Esophagus (tissue), 2 donors: ENCODE measurements at regions not wholly inside any gene's neighbourhood (a gene's known extent, or its start where the extent isn't known, plus 50 kb on each side); places are given as distances from the start of the nearest gene placed in this dataset.
"Not testable (repeated sequence)": the region's sequence is repeated elsewhere in the genome, so short reads cannot be mapped to it uniquely, and the experiment has no call there.

Experiments used
- H3K27ac ChIP-seq, 2 donors: one replicate each; pipeline ENCODE4 v1.5.1; 2013; ENCODE audit warnings: low read depth in 2 of 2, mild to moderate bottlenecking in 2 of 2, inconsistent platforms in 1 of 2, low read length in 1 of 2, moderate library complexity in 1 of 2
- H3K27me3 ChIP-seq, 2 donors: one replicate each; pipeline ENCODE4 v1.6.1; 2013; ENCODE audit warnings: low read length in 2 of 2, control low read depth in 1 of 2, mild to moderate bottlenecking in 1 of 2; ENCODE audit not compliant: insufficient read depth in 2 of 2, control insufficient read depth in 1 of 2
- H3K36me3 ChIP-seq, 2 donors: one replicate each; pipeline ENCODE4 v1.6.1; 2013; ENCODE audit warnings: low read length in 1 of 2; ENCODE audit not compliant: control insufficient read depth in 2 of 2, insufficient read depth in 2 of 2
- H3K4me1 ChIP-seq, 2 donors: one replicate each; pipeline ENCODE4 v1.6.1; 2013; ENCODE audit warnings: low read length in 1 of 2; ENCODE audit not compliant: control insufficient read depth in 2 of 2, insufficient read depth in 2 of 2
- H3K4me3 ChIP-seq, 2 donors: one replicate each; pipeline ENCODE4 v1.5.1; 2013; ENCODE audit warnings: low read length in 2 of 2, mild to moderate bottlenecking in 2 of 2, low read depth in 1 of 2, moderate library complexity in 1 of 2
- H3K9me3 ChIP-seq, 2 donors: one replicate each; pipeline ENCODE4 v1.6.1; 2013; ENCODE audit warnings: mild to moderate bottlenecking in 2 of 2, low read depth in 1 of 2, low read length in 1 of 2, moderate library complexity in 1 of 2; ENCODE audit not compliant: control insufficient read depth in 2 of 2, insufficient read depth in 1 of 2
- WGBS, 2 donors: extraction: QIAGEN DNeasy Blood & Tissue Kit; methylation state at CpG; one replicate each; pipeline ENCODE4 v1.1.7; 2013; 5-methylcytosine and 5-hydroxymethylcytosine counted together
- donor health status: healthy with polysubstance abuse.
- donor health status: Bipolar disorder and iron deficiency.

DNA sequence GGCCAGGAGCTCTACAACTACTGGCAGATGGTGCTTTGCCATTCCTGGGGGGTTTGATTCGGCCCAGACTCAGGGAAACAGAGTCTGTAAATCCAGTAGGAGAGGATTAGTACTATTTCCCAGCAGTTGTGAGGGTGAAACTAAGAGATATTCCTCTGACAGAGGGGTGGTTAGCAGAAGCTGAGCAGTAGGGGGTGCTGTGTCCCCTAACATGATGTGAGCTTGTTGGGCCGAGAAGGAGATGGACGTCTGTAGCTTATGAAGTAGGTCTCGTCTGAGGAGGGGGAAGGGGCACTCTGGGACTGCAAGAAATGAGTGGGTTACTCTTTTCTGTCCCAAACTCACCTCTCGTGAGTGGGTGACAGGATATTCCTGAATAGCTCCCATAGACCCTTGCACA lies 179.2 kb upstream of the MBL2 start:
- H3K36me3 ChIP-seq, result no peaks in the 10 kb centered on the region
- 40 to 53% methylated on average over 5 of the region's 5 CpGs for WGBS, 2 donors
- no peaks in the 10 kb centered on the region for H3K9me3 ChIP-seq
- no peak overlapping the region for H3K4me3 ChIP-seq
- H3K27ac ChIP-seq, result no peak overlapping the region
- H3K27me3 ChIP-seq, result no peaks in the 10 kb centered on the region
- no peaks in the 10 kb centered on the region for H3K4me1 ChIP-seq

DNA sequence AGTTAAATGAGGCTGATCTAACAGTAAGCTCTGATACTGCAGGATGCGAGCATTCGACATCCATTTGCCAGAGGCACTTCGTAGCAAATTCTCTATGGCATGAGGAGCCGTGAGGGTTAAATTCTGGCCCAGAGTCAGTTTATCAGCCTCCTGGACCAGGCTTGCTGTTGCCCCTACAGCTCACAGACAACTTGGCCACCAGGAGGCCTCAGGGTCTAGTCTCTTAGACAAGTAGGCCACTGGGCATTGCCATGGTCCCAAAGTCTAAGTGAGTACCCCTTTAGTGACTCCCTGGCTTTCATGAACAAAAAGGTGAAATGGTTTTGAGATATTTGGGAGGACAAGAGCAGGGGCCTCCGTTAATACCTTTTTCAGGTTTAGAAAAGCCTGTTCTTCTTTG lies 178.0 kb upstream of the MBL2 start:
- Histone ChIP-seq H3K9me3 (no peaks in the 10 kb centered on the region), H3K27ac (no peak overlapping the region), H3K27me3 (no peaks in the 10 kb centered on the region), H3K4me1 (no peaks in the 10 kb centered on the region), H3K4me3 (no peak overlapping the region), H3K36me3 (no peaks in the 10 kb centered on the region)
- WGBS, 2 donors, result 83 to 85% methylated on average over 5 of the region's 5 CpGs

- H3K27ac ChIP-seq, result no peak overlapping the region
- H3K36me3 ChIP-seq, result no peaks in the 10 kb centered on the region
- H3K4me3 ChIP-seq, result no peak overlapping the region
- H3K9me3 ChIP-seq, result no peaks in the 10 kb centered on the region
- no peaks in the 10 kb centered on the region for H3K27me3 ChIP-seq
- 74 to 79% methylated on average over 13 of the region's 13 CpGs for WGBS, 2 donors
- no peaks in the 10 kb centered on the region for H3K4me1 ChIP-seq
Measured at GRCh38 chr10:52949899-52950298, 177.3 kb upstream of the MBL2 start.

- H3K4me3 ChIP-seq, result no peak overlapping the region
- H3K9me3 ChIP-seq, result no peaks in the 10 kb centered on the region
- H3K27me3 ChIP-seq, result no peaks in the 10 kb centered on the region
- no peaks in the 10 kb centered on the region for H3K4me1 ChIP-seq
- no peak overlapping the region for H3K27ac ChIP-seq
- no peaks in the 10 kb centered on the region for H3K36me3 ChIP-seq
- 70 to 80% methylated on average over 5 of the region's 5 CpGs for WGBS, 2 donors
Measured at GRCh38 chr10:52946486-52946885, 173.9 kb upstream of the MBL2 start.

- H3K9me3 ChIP-seq, H3K4me1 ChIP-seq, H3K27me3 ChIP-seq, H3K4me3 ChIP-seq, H3K36me3 ChIP-seq, H3K27ac ChIP-seq: not testable (repeated sequence)
- 54 to 64% methylated on average over 4 of the region's 4 CpGs for WGBS, 2 donors
Measured at GRCh38 chr10:52945521-52945920, 172.9 kb upstream of the MBL2 start.

DNA sequence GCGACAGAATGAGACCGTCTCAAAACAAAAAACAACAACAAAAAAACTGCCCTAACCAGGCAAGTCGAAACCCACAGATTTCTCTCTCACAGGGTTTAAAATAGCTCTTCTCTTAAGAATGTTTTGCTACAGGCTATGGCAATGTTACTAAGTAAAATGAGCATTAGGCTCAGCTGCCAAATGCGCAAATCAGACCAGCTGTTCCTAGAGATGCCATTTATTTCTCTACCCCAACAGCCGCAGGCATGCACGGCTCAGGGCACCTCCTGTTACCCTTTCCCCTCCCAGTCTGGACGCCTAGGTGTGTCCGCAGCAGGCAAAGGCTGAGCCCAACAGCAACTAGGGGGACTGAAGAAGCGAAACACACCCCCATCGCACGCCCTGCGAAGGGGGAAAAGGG lies 168.3 kb upstream of the MBL2 start:
- Histone ChIP-seq H3K4me3 (peak overlapping the region in 1 of 2 donors; percentile 21), H3K4me1 (no peaks in the 10 kb centered on the region), H3K36me3 (no peaks in the 10 kb centered on the region), H3K9me3 (no peaks in the 10 kb centered on the region), H3K27me3 (no peaks in the 10 kb centered on the region), H3K27ac (peak overlapping the region; percentile 38 to 53)
- 61 to 67% methylated on average over 12 of the region's 12 CpGs for WGBS, 2 donors

GRCh38 chr10:52939894-52940293 lies 167.3 kb upstream of the MBL2 start:
- H3K9me3 ChIP-seq, result no peaks in the 10 kb centered on the region
- H3K36me3 ChIP-seq, result no peaks in the 10 kb centered on the region
- H3K4me1 ChIP-seq, result no peaks in the 10 kb centered on the region
- no peak overlapping the region for H3K27ac ChIP-seq
- no peaks in the 10 kb centered on the region for H3K27me3 ChIP-seq
- WGBS, 2 donors, result 93 to 96% methylated on average over 12 of the region's 12 CpGs
- H3K4me3 ChIP-seq, result no peak overlapping the region

- Histone ChIP-seq H3K27ac (no peak overlapping the region), H3K9me3 (no peaks in the 10 kb centered on the region), H3K4me1 (no peaks in the 10 kb centered on the region), H3K27me3 (no peaks in the 10 kb centered on the region), H3K4me3 (no peak overlapping the region), H3K36me3 (no peaks in the 10 kb centered on the region)
- WGBS, 2 donors, result 73 to 83% methylated on average over 1 of the region's 1 CpG
Measured at GRCh38 chr10:52933748-52934147, 161.2 kb upstream of the MBL2 start.

DNA sequence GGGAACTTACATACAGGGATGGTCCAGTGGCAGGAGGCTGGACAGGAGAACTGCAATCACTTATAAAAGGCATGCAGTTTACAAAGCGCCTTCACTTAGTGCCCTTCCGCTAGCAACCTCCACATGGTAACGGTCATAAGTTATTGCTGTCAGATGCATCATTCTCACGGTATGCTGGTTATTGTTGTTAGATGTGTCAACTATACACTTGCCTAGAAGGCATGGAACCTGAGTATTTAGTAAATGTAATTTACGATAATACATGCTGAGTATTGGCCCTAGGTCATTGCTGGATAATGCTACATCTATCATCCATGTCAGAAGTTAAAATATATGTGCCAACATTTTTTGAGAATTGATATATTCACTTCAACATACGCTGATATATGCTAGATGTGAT lies 155.1 kb upstream of the MBL2 start:
- H3K4me1 ChIP-seq, result no peaks in the 10 kb centered on the region
- H3K9me3 ChIP-seq, result no peaks in the 10 kb centered on the region
- H3K27me3 ChIP-seq, result no peaks in the 10 kb centered on the region
- no peak overlapping the region for H3K27ac ChIP-seq
- H3K4me3 ChIP-seq, result no peak overlapping the region
- WGBS, 2 donors, result 87 to 88% methylated on average over 6 of the region's 6 CpGs
- H3K36me3 ChIP-seq, result no peaks in the 10 kb centered on the region

DNA sequence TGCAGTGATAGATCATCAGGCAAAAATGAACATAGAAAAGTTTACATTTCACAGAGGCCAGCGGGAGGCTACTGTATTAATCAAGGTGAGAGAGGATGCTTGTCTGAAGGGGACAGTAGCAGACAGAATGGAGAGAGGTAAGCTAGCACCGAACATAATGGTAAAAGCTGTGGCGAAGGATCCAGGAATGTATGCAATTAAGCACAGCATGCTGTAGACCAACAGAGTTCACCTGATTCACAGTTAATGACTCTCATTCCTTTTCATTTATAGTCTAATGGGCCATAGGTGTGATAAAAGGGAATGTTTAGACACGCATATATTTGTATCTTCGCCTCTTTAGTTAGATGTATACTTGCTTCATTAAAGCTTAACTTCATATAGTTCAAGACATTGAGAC lies 150.9 kb upstream of the MBL2 start:
- Histone ChIP-seq H3K4me1 (no peaks in the 10 kb centered on the region), H3K9me3 (no peaks in the 10 kb centered on the region), H3K27ac (no peak overlapping the region), H3K27me3 (no peaks in the 10 kb centered on the region), H3K4me3 (no peak overlapping the region), H3K36me3 (no peaks in the 10 kb centered on the region)
- 64 to 68% methylated on average over 5 of the region's 5 CpGs for WGBS, 2 donors
